ENCODE measurements at regions not wholly inside any gene's neighbourhood (a gene's known extent, or its start where the extent isn't known, plus 50 kb on each side); places are given as distances from the start of the nearest gene placed in this dataset.
"Not testable (repeated sequence)": the region's sequence is repeated elsewhere in the genome, so short reads cannot be mapped to it uniquely, and the experiment has no call there.

GRCh38 chr3:195669310-195669709 is 51.5 kb upstream of the MUC20 start:
- DNase-seq (ENCODE audit: low read depth in 2 of 2), result peak; percentile 22 to 63

- not testable (repeated sequence) for DNase-seq (ENCODE audit: low read depth in 2 of 2)
Observed at GRCh38 chr3:195668131-195668766, 52.5 kb upstream of the MUC20 start.

GRCh38 chr3:195665311-195665710 is 55.5 kb upstream of the MUC20 start:
- DNase-seq (ENCODE audit: low read depth in 2 of 2), result not testable (repeated sequence)

DNA sequence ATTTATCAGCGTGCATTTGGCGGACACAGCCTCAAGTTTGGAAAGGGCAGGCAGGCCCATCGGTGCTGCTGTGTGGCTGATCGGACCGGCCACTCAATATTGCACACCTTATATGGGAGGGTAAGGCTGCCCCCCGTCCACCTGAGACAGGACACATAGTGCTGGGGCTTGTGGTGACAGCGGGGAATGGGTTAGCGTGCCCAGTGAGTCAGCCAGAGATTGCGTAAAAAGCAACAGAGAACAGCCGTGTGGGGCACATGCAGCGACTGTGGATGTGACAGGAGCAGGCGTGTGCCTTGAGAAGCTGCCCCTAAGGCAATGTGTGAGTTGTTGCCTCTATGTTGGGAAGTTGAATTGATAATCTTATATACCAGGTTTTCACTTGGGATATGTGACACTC is 56.6 kb upstream of the MUC20 start:
- not testable (repeated sequence) for DNase-seq (ENCODE audit: low read depth in 2 of 2)

DNA sequence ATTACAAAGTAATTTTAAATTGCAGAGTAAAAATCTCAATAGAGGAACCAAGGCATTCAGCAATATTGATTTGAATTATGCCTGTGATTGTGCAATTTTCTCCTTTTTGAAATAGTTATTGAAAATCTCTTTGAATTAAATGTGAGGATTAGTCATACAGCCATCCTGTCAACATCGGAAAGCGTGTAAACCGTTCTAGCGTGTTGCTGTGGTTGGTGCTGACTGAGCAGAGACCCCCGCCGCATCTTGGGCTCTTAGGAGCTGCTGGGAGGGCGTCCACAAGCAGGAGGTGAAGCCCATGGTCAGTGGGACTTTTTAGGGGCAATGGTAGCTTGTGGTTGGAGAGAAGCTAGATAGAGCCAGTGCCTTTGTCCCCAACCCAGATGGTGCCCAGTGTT is 61.6 kb upstream of the MUC20 start:
- not testable (repeated sequence) for DNase-seq (ENCODE audit: low read depth in 2 of 2)

GRCh38 chr3:195658381-195659135 is 62.2 kb upstream of the MUC20 start:
- DNase-seq (ENCODE audit: low read depth in 2 of 2), result not testable (repeated sequence)

GRCh38 chr3:195657475-195658372 is 63.1 kb upstream of the MUC20 start:
- peak; percentile 69 to 90 for DNase-seq (ENCODE audit: low read depth in 2 of 2)

- not testable (repeated sequence) for DNase-seq (ENCODE audit: low read depth in 2 of 2)
Observed at GRCh38 chr3:195656091-195656490, 64.7 kb upstream of the MUC20 start.

DNA sequence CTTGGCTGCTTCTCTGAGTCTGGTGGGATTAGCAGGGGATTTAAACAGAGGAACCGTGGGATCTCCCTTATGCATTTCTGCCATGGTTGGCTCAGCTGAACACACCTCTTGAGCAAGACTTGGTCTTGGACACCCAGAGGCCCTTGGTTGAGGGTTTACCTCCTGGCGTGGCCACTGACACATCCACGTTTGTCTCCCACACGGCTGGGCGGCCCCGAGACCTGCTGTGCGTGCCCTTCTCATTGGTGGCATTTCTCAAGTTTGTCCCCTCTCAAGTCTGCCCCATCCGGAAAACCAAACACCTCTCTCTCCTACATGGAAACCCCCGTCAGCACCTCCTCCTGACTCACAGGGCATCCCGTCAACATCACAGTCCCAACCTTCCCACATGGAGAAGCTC is 66.0 kb upstream of the MUC20 start:
- not testable (repeated sequence) for DNase-seq (ENCODE audit: low read depth in 2 of 2)

DNA sequence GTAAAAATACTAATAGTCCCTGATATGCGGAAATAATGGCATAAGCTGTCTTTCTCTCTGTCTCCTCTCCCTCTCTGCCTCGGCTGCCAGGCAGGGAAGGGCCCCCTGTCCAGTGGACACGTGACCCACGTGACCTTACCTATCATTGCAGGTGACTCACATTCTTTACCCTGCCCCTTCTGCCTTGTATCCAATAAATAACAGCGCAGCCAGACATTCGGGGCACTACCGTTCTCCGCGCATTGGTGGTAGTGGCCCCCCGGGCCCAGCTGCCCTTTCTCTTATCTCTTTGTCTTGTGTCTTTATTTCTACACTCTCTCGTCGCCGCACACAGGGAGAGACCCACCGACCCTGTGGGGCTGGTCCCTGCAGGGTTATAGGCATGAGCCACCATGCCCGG is 66.6 kb upstream of the MUC20 start:
- not testable (repeated sequence) for DNase-seq (ENCODE audit: low read depth in 2 of 2)

GRCh38 chr3:195653641-195654040 is 67.1 kb upstream of the MUC20 start:
- not testable (repeated sequence) for DNase-seq (ENCODE audit: low read depth in 2 of 2)

DNA sequence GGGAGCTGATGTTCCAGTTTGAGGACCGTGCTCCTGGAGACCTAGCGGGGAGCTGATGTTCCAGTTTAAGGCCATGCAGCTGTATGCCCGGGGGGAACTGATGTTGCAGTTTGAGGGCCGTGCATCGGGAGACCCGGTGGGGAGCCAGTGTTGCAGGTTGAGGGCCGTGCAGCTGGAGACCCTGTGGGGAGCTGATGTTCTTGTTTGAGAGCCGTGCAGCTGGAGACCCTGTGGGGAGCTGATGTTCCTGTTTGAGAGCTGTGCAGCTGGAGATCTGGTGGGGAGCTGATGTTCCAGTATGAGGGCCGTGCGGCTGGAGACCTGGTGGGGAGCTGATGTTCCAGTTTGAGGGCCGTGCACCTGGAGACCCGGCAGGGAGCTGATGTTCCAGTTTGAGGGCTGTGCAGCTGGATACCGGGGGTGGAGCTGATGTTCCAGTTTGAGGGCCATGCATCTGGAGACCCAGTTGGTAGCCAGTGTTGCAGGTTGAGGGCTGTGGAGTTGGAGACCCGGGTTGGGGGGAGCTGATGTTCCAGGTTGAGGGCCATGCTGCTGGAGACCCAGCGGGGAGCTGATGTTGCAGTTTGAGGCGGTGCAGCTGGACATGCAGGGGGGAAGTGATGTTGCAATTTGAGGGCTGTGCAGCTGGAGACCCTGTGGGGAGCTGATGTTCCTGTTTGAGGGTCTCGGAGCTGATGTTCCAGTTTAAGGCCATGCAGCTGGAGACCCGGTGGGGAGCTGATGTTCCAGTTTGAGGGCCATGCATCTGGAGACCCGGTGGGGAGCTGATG is 64.4 kb upstream of the APOD start:
- not testable (repeated sequence) for DNase-seq (ENCODE audit: low read depth in 2 of 2)

DNA sequence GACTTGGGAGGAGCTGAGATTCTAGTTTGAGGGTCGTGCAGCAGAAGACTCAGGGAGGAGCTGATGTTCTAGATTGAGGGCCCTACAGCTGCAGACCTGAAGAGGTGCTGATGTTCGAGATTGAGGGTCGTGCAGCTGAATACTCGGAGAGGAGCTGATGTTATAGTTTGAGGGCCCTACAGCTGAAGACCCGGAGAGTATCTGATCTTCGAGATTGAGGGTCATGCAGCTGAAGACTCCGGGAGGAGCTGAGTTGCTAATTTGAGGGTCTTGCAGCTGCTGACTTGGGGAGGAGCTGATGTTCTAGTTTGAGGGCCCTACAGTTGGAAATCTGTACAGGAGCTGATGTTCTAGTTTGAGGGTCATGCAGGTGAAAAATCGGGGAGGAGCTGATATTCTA is 62.1 kb upstream of the APOD start:
- not testable (repeated sequence) for DNase-seq (ENCODE audit: low read depth in 2 of 2)

DNA sequence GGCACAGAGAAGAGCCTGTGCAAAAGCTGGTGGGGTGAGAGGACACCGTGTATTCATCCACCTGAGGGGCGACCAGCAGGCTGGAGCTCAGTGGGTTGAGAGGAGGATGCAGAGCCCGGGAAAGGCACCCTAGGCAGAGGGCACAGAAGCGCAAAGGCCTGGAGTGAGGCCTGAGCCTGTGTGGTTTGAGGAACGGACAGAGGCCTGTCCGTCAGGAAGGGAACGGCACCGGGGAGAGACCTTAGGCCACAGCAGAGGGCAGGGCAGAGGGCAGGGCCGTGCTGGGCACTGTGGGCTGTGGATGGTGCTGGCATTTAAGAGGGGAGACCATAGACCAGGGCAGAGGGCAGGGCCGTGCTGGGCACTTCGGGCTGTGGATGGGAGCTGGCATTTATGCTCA is 59.5 kb upstream of the APOD start:
- DNase-seq (ENCODE audit: low read depth in 2 of 2), result not testable (repeated sequence)

DNA sequence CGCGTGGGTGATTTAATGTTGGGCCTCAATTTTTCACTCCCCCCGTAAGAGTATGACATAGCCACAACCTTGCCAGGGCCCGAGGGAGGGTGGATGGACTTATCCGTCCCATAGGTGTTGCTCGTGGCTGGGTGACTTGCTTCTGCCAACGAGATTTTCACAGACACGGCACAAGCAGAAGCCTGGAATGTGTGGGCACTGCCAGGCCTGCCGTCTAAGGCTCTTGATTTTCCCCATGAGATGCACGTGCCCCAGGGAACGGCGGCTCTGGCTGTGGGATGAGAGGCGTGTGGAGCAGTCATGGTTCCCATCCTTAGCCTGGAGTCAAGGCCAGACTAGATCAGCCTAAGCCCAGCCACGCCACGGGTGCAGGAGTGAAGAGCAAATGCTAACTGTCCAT is 58.6 kb upstream of the APOD start:
- not testable (repeated sequence) for DNase-seq (ENCODE audit: low read depth in 2 of 2)

DNA sequence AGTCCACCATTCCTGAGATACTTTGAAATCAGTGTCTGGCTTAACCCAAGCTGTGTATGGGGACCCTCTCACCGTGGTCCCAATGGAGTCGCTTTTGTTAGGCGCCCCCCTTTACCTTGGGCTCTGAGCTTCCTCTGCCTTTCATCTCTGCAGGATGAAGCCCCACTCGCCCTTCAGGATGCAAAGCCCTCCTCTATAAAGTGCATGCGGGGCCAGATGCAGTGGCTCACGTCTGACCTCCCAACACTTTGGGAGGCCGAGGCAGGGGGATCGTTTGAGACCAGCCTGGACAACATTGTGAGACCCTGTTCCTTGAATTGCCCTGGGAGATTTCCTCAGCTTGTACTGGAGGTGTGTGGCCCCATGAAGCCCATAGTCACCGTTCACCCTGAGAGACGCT is 54.7 kb upstream of the APOD start:
- not testable (repeated sequence) for DNase-seq (ENCODE audit: low read depth in 2 of 2)

DNA sequence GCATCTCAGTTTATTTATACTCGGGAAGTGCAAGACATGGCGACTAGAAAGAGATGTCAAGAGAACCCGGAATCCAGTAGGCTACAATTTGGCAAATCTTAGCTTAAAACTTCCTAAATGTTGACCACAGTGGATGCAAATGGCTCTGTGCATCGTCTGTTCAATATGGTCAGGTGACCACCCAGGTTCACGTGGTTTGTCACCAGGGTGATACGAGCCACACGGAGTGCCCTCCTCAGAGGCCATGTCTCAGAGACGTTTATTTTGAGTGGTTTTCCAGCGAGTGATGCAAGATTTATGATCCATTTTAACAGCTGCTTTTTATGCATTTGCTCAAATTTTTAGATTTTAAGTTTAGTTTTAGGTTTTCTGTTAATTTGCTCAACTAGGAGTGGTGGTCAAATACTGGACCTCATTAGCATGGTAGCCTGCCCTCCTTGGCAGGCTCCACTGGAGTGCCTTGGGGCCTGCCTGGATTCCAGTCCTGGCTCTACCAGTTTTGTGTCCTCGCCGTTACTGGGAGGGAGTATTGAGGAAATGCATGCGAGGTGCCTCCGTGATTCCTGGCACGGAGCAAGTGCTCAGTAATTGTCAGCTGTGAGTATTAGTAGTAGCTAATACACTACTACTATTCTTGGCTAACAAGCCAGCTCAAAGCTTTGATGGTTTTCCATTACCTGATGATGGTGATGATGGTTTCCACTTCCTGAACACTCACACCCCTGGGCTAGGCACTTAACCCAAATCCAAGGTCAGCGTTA is 53.9 kb upstream of the APOD start:
- DNase-seq (ENCODE audit: low read depth in 2 of 2), result not testable (repeated sequence)

- DNase-seq (ENCODE audit: low read depth in 2 of 2), result not testable (repeated sequence)
Observed at GRCh38 chr3:195637011-195637410, 53.3 kb upstream of the APOD start.

GRCh38 chr3:195635898-195636685 is 52.4 kb upstream of the APOD start:
- not testable (repeated sequence) for DNase-seq (ENCODE audit: low read depth in 2 of 2)
